Kidney epithelial cell (primary cell): ENCODE measurements at regions not wholly inside any gene's neighbourhood (a gene's known extent, or its start where the extent isn't known, plus 50 kb on each side); places are given as distances from the start of the nearest gene placed in this dataset.

Experiments used
- DNase-seq: peaks from one replicate; pipeline ENCODE4 v3.0.0-alpha.2; 2010; ENCODE audit warnings: low read depth
- H3K27me3 ChIP-seq: 2 replicates; pipeline ENCODE4 v1.6.0; 2011; ENCODE audit warnings: low read length; ENCODE audit not compliant: control insufficient read depth, insufficient read depth
- H3K36me3 ChIP-seq: 2 replicates; pipeline ENCODE4 v1.5.1; 2011; ENCODE audit warnings: low read length; ENCODE audit not compliant: control insufficient read depth, insufficient read depth
- H3K4me3 ChIP-seq: 2 replicates; pipeline ENCODE4 v1.5.1; 2011; ENCODE audit warnings: low read depth, mild to moderate bottlenecking, control low read depth, low read length
- CTCF ChIP-seq: IDR thresholded peaks from 2 replicates; pipeline ENCODE4 v1.5.1; 2011; ENCODE audit warnings: mild to moderate bottlenecking, moderate library complexity, low read length, control low read depth, inconsistent platforms; ENCODE audit not compliant: insufficient read depth, poor library complexity, severe bottlenecking

DNA sequence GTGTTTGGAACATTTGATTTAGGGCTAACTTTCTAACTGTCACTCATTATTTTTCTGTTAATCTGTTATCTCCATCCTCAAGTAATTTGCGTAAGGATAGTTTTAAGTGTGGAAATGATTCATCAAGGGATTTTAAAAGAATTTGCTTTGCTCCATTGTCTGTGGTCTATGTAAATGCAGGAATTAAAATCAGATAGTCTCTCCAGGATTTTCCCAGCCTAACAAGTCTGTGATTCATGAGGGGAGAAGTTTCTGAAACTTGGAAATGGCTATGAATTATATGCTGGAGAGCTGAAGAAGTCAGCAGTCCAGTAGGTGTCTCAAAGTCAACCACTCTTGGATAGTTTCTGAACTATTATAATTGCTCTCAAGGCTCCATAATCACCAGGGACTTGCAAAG lies 264.5 kb downstream of the MRPL39 start:
- Histone ChIP-seq H3K27me3 (no peaks in the 10 kb centered on the region), H3K36me3 (no peaks in the 10 kb centered on the region), H3K4me3 (no peak overlapping the region)
- DNase-seq, result no peak
- TF ChIP-seq CTCF, result no peak

DNA sequence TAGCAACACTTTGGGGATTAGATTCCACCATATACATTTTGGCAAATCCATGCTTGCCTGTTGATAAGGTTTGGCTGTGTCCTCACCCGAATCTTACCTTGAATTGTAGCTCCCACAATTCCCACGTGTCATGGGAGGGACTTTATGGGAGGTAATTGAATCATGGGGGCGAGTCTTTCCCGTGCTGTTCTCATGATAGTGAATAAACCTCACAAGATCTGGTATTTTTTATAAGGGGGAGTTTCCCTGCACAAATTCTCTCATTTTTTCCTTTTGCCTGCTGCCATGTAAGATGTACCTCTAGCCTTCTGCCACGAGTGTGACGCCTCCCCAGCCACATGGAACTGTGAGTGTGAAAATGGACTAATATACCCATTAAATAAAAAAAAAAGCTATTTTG lies 265.3 kb downstream of the MRPL39 start:
- Histone ChIP-seq H3K36me3 (no peaks in the 10 kb centered on the region), H3K4me3 (no peak overlapping the region), H3K27me3 (no peaks in the 10 kb centered on the region)
- no peak for DNase-seq
- TF ChIP-seq CTCF, result no peak

- H3K27me3 ChIP-seq, result no peaks in the 10 kb centered on the region
- DNase-seq, result no peak
- no peaks in the 10 kb centered on the region for H3K36me3 ChIP-seq
- no peak overlapping the region for H3K4me3 ChIP-seq
- no peak for TF ChIP-seq CTCF
These were observed 268.9 kb downstream of the MRPL39 start for GRCh38 chr21:25338415-25338814.

DNA sequence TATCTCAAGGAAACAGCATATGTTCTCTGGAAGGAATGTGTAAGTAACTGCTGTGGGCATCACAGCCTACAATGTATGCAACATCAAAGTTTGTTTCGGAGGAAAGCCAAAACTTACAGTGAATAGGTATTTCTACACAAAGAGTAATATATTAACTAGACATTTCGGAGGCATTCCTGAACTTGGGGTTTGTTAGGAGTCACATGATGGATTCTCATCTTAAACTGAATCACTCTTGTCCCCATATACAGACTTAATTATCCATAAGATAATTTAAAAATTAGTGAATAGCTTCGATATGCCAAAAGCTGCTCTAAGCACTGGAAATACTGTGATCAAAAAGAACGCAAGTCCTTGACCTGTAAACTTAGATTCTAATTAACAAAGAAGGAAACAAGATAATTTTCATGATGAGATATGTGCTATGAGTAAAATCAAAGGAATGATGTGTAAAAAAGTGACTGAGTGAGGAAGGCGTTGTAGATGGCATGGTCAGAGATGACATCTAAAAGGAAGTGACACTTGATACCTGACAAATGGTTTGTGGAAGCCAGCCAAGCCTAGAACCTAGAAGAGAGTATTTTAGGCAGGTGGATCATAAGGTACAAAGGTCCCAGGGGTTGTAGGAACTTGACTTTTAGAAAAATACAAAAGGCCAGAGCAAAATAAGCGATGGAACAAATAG lies 273.1 kb downstream of the MRPL39 start:
- no peak for TF ChIP-seq CTCF
- DNase-seq, result no peak
- Histone ChIP-seq H3K36me3 (no peaks in the 10 kb centered on the region), H3K27me3 (no peaks in the 10 kb centered on the region), H3K4me3 (no peak overlapping the region)

DNA sequence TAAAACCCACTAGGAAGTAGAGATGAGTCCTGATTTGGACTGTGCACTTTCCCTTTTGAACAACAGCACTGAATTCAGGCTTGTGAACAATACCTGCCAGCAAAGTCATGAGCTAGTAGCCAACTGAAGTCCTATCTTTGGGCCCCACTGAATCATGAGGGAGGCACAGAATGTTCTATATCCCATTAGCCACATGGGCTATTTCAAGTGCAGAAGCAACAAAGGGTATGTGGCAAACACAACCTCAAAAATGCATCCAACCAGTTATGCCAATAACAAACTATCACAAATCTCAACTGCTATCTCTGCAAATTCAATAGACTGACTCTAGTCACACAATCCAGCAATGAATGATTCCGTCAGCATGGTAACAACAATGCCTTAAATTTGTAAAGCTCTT lies 276.0 kb downstream of the MRPL39 start:
- Histone ChIP-seq H3K27me3 (no peaks in the 10 kb centered on the region), H3K4me3 (no peak overlapping the region), H3K36me3 (no peaks in the 10 kb centered on the region)
- TF ChIP-seq CTCF, result no peak
- no peak for DNase-seq

- TF ChIP-seq CTCF, result no peak
- Histone ChIP-seq H3K4me3 (no peak overlapping the region), H3K36me3 (no peaks in the 10 kb centered on the region), H3K27me3 (no peaks in the 10 kb centered on the region)
- no peak for DNase-seq
These were observed 277.0 kb downstream of the MRPL39 start for GRCh38 chr21:25330266-25330665.
